SJCRH30 (cell line): ENCODE measurements at regions not wholly inside any gene's neighbourhood (a gene's known extent, or its start where the extent isn't known, plus 50 kb on each side); places are given as distances from the start of the nearest gene placed in this dataset.
"Not testable (repeated sequence)": the region's sequence is repeated elsewhere in the genome, so short reads cannot be mapped to it uniquely, and the experiment has no call there.

Experiments used
- DNase-seq, 2 experiments: peaks; one replicate each; pipeline ENCODE4 v3.0.0-alpha.2; 2015 to 2020
- H3K27ac ChIP-seq: fragments of 250-450 bp; sonication (Bioruptor Pico); 2 replicates; pipeline ENCODE4 v1.5.1; 2020; ENCODE audit warnings: mild to moderate bottlenecking, moderate library complexity
- H3K27me3 ChIP-seq: fragments of 250-450 bp; sonication (Bioruptor Pico); 2 replicates; pipeline ENCODE4 v1.5.1; 2020; ENCODE audit warnings: mild to moderate bottlenecking, moderate library complexity
- H3K36me3 ChIP-seq: fragments of 250-450 bp; sonication (Bioruptor Pico); 2 replicates; pipeline ENCODE4 v1.5.1; 2020; ENCODE audit warnings: mild to moderate bottlenecking, moderate library complexity
- H3K4me1 ChIP-seq: fragments of 250-450 bp; sonication (Bioruptor Pico); 2 replicates; pipeline ENCODE4 v1.5.1; 2020; ENCODE audit warnings: mild to moderate bottlenecking, moderate library complexity
- H3K4me3 ChIP-seq: fragments of 250-450 bp; sonication (Bioruptor Pico); 2 replicates; pipeline ENCODE4 v1.5.1; 2020; ENCODE audit warnings: mild to moderate bottlenecking, moderate library complexity
- H3K9me3 ChIP-seq: fragments of 250-450 bp; sonication (Bioruptor Pico); replicated peaks from 2 replicates; pipeline ENCODE4 v1.5.1; 2020; ENCODE audit warnings: mild to moderate bottlenecking, moderate library complexity

DNA sequence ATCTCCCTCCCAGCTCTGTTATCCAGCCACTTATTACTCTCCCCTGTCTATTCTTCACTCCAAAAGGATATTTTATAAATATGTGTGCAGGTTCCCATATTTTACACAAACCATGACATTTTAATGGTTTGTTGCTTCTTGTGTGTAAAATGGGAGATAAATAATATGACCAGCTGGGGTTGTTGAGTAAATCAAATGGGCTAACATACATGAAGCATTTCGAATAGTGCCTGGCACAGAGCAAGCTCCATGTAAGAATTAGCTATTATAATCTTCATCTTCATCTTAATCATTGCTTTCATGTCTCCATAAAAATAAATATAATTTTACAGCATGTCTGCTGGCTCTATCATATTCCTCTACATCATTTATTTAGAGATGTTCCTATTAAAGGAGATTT lies 283.1 kb downstream of the RAD51AP2 start:
- DNase-seq, result no peak
- Histone ChIP-seq H3K9me3 (no peaks in the 10 kb centered on the region), H3K27me3 (no peaks in the 10 kb centered on the region), H3K36me3 (no peaks in the 10 kb centered on the region), H3K27ac (no peak overlapping the region), H3K4me3 (no peak overlapping the region), H3K4me1 (no peaks in the 10 kb centered on the region)

- no peak overlapping the region for H3K27ac ChIP-seq
- DNase-seq, result no peak
Measured at GRCh38 chr2:17232776-17233556, 285.3 kb downstream of the RAD51AP2 start.

DNA sequence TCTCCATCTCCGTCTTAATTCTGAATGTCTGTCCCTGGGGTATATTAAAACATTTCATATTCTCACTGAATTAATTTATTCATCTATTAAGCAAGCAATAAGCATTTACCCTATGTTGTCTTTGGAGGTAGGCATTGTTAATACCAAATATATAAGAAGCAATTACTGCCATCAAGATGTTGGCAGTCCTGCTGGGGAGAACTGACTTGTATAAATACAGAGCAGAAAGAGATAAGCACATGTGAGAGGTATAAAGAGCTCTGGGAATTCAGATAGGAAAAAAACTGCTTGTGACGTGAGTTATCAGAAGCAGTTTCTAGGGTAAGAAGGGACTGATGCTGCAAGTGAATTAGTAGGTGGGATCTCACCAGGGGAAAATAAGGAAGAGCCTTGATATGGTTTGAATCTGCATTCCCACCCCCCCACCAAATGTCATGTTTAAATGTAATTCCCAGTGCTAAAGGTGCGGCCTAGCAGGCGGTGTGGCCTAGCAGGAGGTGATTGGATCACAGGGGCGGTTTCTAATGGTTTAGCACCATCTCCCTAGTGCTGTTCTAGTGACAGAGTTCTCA lies 286.8 kb downstream of the RAD51AP2 start:
- no peak overlapping the region for H3K4me3 ChIP-seq
- H3K36me3 ChIP-seq, result no peaks in the 10 kb centered on the region
- H3K27ac ChIP-seq, result no peak overlapping the region
- H3K4me1 ChIP-seq, result peaks cover 28% of the 10 kb centered on the region
- H3K9me3 ChIP-seq, result no peaks in the 10 kb centered on the region
- H3K27me3 ChIP-seq, result no peaks in the 10 kb centered on the region
- DNase-seq, result no peak

More at GRCh38 chr2:17232776-17233556, 285.3 kb downstream of the RAD51AP2 start:
- Histone ChIP-seq H3K9me3 (no peaks in the 10 kb centered on the region), H3K4me3 (no peak overlapping the region), H3K4me1 (peaks cover 15% of the 10 kb centered on the region), H3K27me3 (no peaks in the 10 kb centered on the region), H3K36me3 (no peaks in the 10 kb centered on the region)

GRCh38 chr2:17229414-17229813 lies 288.8 kb downstream of the RAD51AP2 start:
- H3K27me3 ChIP-seq, result no peaks in the 10 kb centered on the region
- H3K4me1 ChIP-seq, result peaks cover 28% of the 10 kb centered on the region
- H3K27ac ChIP-seq, result no peak overlapping the region; the same call in 1 of the 2 replicates
- H3K4me3 ChIP-seq, result no peak overlapping the region
- no peaks in the 10 kb centered on the region for H3K9me3 ChIP-seq
- no peak for DNase-seq
- no peaks in the 10 kb centered on the region for H3K36me3 ChIP-seq

- H3K9me3 ChIP-seq, result no peaks in the 10 kb centered on the region
- H3K27ac ChIP-seq, result peak overlapping the region; percentile 71
- no peaks in the 10 kb centered on the region for H3K27me3 ChIP-seq
- H3K4me3 ChIP-seq, result no peak overlapping the region
- no peaks in the 10 kb centered on the region for H3K36me3 ChIP-seq
- DNase-seq, result peak; percentile 81 to 84
- peaks cover 28% of the 10 kb centered on the region for H3K4me1 ChIP-seq
Measured at GRCh38 chr2:17228461-17228860, 289.8 kb downstream of the RAD51AP2 start.

- DNase-seq, result no peak
- no peaks in the 10 kb centered on the region for H3K36me3 ChIP-seq
- peaks cover 28% of the 10 kb centered on the region for H3K4me1 ChIP-seq
- peak overlapping the region; percentile 71 for H3K27ac ChIP-seq
- H3K4me3 ChIP-seq, result no peak overlapping the region
- no peaks in the 10 kb centered on the region; the same call in 1 of the 2 replicates for H3K9me3 ChIP-seq
- H3K27me3 ChIP-seq, result no peaks in the 10 kb centered on the region
Measured at GRCh38 chr2:17227856-17228255, 290.4 kb downstream of the RAD51AP2 start.

GRCh38 chr2:17226941-17227490 lies 291.2 kb downstream of the RAD51AP2 start:
- Histone ChIP-seq H3K4me3 (no peak overlapping the region), H3K9me3 (no peaks in the 10 kb centered on the region; the same call in 1 of the 2 replicates), H3K27ac (no peak overlapping the region), H3K27me3 (no peaks in the 10 kb centered on the region), H3K4me1 (peaks cover 28% of the 10 kb centered on the region), H3K36me3 (no peaks in the 10 kb centered on the region)
- DNase-seq, result peak in 1 of 2 experiments; percentile 24

DNA sequence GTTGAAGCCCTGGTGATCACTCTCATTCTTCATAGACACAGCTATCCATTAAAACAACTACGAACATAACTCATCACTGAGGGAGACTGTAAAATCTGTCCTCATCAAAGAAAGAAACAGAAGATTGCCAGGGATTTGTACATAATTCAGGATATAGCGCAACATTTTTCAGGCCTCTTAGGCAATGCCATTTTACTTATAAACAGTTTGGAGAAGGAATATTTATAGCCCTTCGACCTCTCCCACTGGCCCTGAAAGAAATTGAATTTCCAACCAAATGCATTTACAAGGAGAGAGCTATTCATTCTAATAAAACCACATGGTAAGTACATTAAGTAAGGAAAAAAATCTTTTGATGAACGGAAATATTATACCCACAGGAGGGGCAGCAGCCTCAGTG lies 295.0 kb downstream of the RAD51AP2 start:
- no peak for DNase-seq
- no peak overlapping the region for H3K27ac ChIP-seq
- no peaks in the 10 kb centered on the region; the same call in 1 of the 2 replicates for H3K9me3 ChIP-seq
- peaks cover 16% of the 10 kb centered on the region for H3K4me1 ChIP-seq
- H3K27me3 ChIP-seq, result peaks cover 7% of the 10 kb centered on the region; the same call in 1 of the 2 replicates
- H3K36me3 ChIP-seq, result no peaks in the 10 kb centered on the region
- no peak overlapping the region for H3K4me3 ChIP-seq

DNA sequence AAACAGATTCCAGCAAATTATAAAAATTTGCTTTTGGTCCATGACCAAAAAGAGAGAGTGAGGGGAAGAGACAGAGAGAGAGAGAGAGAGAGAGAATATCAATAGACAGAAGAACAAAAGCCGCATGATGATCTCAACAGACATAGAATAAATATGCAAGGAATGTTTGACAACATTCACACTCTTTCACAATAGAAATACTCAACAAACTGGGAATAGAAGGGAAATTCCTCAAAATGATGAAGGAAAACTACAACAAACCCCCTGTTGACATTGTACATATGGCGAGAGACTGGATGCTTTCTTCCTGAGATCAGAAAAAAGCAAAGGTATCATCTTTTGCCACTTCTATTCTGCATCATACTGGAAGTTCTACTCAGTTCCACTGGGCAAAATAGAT lies 309.7 kb downstream of the RAD51AP2 start:
- H3K36me3 ChIP-seq, result no peaks in the 10 kb centered on the region
- no peaks in the 10 kb centered on the region for H3K27me3 ChIP-seq
- no peak for DNase-seq
- H3K9me3 ChIP-seq, result no peaks in the 10 kb centered on the region
- H3K4me1 ChIP-seq, result no peaks in the 10 kb centered on the region
- no peak overlapping the region for H3K27ac ChIP-seq
- H3K4me3 ChIP-seq, result no peak overlapping the region

GRCh38 chr2:17206771-17207170 lies 311.5 kb downstream of the RAD51AP2 start:
- no peak for DNase-seq
- no peaks in the 10 kb centered on the region for H3K9me3 ChIP-seq
- no peaks in the 10 kb centered on the region for H3K27me3 ChIP-seq
- H3K4me3 ChIP-seq, result no peak overlapping the region
- H3K36me3 ChIP-seq, result no peaks in the 10 kb centered on the region
- H3K4me1 ChIP-seq, result no peaks in the 10 kb centered on the region
- no peak overlapping the region for H3K27ac ChIP-seq

GRCh38 chr2:17204214-17204613 lies 314.0 kb downstream of the RAD51AP2 start:
- not testable (repeated sequence) for H3K4me1 ChIP-seq, DNase-seq, H3K9me3 ChIP-seq, H3K4me3 ChIP-seq, H3K27me3 ChIP-seq, H3K36me3 ChIP-seq, H3K27ac ChIP-seq

DNA sequence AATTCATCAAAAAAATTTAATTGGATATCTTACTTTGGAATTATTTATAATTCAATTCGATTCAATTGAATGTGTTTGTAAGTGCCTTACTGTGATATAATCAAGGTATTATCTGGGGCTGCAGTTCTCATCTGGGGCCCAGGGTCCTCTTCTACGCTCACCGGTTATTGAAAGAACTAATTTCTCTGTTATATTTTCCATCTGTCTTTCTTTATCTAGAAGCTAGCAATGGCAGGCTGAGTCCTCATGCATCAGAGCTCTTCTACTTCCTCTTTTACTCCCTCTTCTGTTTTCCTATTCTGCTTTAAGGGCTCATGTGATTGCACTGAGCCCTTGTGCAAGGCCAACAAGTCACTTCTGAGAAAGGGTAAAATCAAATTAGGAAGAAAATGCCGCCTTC lies 315.6 kb downstream of the RAD51AP2 start:
- H3K36me3 ChIP-seq, DNase-seq, H3K27me3 ChIP-seq, H3K4me3 ChIP-seq, H3K4me1 ChIP-seq, H3K9me3 ChIP-seq, H3K27ac ChIP-seq: not testable (repeated sequence)

DNA sequence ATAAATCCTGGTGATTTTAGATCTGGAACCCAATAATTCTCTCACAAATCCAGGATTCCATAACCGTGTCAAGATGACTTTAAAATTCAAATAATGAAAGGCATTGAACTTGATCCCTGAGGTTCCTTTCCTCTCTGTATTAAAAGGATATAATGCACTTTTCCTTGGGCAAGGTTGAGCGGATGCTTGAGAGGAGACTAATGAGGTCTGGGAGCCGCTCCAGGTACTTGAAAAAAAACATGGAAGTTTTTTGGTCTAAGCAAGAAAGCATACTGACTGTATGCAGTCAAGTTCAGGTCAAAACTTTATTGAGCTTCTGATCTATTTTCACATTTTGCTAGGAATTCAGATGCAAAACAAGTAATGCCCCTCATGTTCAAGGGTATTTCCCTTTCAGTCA lies 318.5 kb downstream of the RAD51AP2 start:
- Histone ChIP-seq H3K27me3 (peaks cover 9% of the 10 kb centered on the region; the same call in 1 of the 2 replicates), H3K4me1 (no peaks in the 10 kb centered on the region), H3K36me3 (no peaks in the 10 kb centered on the region), H3K27ac (no peak overlapping the region), H3K9me3 (no peaks in the 10 kb centered on the region), H3K4me3 (no peak overlapping the region)
- no peak for DNase-seq

- no peak overlapping the region for H3K4me3 ChIP-seq
- DNase-seq, result no peak
- no peak overlapping the region for H3K27ac ChIP-seq
- no peaks in the 10 kb centered on the region for H3K9me3 ChIP-seq
- H3K27me3 ChIP-seq, result peaks cover 9% of the 10 kb centered on the region; the same call in 1 of the 2 replicates
- no peaks in the 10 kb centered on the region for H3K36me3 ChIP-seq
- no peaks in the 10 kb centered on the region for H3K4me1 ChIP-seq
Measured at GRCh38 chr2:17196380-17196779, 321.9 kb downstream of the RAD51AP2 start.

DNA sequence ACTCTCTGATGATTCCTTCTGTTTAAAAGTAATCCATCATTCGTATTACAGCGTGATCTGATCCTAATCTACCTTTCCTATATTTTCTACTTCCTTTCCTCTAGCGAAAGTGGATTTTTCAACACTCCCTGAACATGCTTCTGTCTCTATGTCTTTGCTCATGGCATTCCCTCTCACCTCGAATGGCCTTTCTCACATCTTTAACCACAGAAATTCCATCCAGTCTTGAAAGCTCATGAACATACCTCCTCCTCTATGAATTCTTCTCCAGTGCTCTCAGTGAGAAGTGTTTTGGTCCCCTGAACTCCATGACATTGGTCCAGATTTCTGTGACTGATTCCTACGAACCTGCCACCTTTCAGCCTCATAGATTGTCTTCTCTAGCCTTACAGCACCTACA lies 323.2 kb downstream of the RAD51AP2 start:
- Histone ChIP-seq H3K27me3 (peaks cover 9% of the 10 kb centered on the region; the same call in 1 of the 2 replicates), H3K4me3 (no peak overlapping the region), H3K36me3 (no peaks in the 10 kb centered on the region), H3K9me3 (no peaks in the 10 kb centered on the region), H3K27ac (no peak overlapping the region), H3K4me1 (no peaks in the 10 kb centered on the region)
- DNase-seq, result no peak
